Stimulated activated CD4-positive, alpha-beta T cell treated with anti-CD3 and anti-CD28 coated beads, Interleukin-4, amount 100 ng/mL, for 24 hours (primary cell): ENCODE measurements at regions not wholly inside any gene's neighbourhood (a gene's known extent, or its start where the extent isn't known, plus 50 kb on each side); places are given as distances from the start of the nearest gene placed in this dataset.
"Not testable (repeated sequence)": the region's sequence is repeated elsewhere in the genome, so short reads cannot be mapped to it uniquely, and the experiment has no call there.

Source experiments
- DNase-seq: peaks from one replicate; pipeline ENCODE4 v3.0.0-alpha.2; 2020

DNA sequence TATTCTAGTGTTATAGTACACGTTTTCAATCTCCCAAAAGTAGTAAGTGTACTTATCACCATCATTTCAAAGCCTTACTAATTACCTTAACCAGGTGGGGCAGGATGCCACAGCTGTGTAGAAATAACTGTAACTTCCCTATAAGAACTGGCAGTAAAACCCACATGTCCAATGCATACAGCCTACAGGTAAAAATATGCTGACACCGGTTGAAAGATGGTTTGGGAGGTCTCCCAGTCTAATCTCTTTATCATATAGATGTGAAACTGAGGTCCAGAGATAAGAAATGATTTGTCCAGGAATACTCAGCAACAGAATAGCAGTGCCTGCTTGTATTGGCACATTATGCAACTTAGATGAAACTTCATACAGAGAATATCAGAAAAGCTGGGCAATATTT lies 322.9 kb downstream of the BCL11A start:
- DNase-seq, result no peak

DNA sequence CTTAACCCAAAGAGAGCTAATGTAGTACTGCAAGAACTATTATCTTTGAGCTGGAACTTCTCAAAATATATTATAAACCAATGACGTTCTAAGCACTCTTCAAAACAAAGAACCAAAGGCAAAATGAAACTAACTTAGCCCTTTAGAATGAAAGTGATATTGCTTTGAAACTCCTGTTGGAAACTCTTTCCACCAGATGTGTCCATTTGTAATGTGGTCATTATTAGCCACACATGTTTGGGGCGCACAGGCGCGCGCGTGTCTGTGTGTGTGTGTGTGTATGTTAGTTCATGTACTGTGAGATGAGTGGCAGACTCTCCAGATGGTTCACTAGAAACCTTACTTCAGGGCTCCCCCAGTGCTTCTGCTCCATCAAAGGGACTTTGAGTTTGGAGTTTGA lies 323.4 kb downstream of the BCL11A start:
- no peak for DNase-seq

GRCh38 chr2:60226943-60227342 lies 326.5 kb downstream of the BCL11A start:
- DNase-seq, result no peak

GRCh38 chr2:60226191-60226590 lies 327.3 kb downstream of the BCL11A start:
- no peak for DNase-seq

GRCh38 chr2:60223859-60224258 lies 329.6 kb downstream of the BCL11A start:
- no peak for DNase-seq

GRCh38 chr2:60221098-60221497 lies 332.4 kb downstream of the BCL11A start:
- DNase-seq, result no peak

DNA sequence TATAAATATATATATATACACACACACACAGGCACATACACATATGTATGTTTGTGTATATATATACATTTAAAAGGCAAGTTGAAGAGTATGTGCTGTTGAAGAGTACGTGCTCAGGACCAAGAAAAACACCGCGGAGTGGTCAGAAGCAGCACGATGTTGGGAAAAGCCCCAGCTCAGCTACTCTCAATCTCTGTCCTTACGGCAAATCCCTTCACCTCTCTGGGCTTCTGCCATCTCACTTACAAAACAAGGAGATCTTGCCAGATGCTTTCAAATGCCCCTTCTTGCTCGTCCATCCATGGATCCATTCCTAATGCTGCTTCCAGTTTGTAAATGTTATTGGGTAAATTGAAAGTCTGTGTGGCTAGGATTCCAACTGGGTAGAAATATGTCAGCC lies 333.9 kb downstream of the BCL11A start:
- DNase-seq, result no peak

DNA sequence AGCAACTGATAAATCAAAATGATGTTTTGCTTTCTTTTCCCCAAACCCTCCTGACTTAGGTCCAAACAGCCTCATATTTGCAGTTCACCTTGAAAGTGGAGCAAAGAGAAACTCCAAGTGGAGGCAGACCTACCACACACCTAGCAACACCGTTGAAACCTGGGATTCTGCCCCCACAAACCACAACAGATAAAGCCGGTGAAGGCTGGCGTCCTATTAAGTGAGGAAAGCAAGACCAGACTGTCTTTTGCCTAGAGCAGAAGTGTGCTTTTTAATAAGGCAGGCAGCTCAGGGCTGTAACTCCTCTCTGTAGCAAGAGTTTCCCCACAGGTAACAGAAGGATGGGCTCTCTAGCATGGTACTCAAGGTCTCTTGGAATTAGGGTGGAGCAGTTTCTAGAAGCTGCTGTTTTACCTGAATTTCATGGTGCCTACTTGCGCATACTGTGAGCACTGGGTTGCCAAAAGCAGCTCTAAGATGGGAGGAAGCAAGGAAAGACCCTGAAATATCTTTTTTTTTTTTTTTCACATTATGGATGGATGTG lies 336.9 kb downstream of the BCL11A start:
- no peak for DNase-seq

- no peak for DNase-seq
Observed at GRCh38 chr2:60215386-60215901, 338.0 kb downstream of the BCL11A start.

DNA sequence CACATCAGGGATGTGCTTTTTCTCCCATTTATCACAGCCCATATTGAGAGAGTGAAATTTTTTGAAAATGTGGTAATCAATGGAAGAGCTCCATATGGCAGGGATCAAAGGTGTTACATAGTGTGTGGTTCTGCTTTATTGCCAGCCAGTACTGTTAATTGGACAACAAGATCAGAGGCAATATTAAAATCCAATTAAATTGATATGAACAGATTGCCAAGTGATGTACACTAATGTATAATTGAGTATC lies 338.9 kb downstream of the BCL11A start:
- DNase-seq, result no peak

- no peak for DNase-seq
Observed at GRCh38 chr2:60213865-60214625, 339.4 kb downstream of the BCL11A start.

- DNase-seq, result no peak
Observed at GRCh38 chr2:60212181-60212945, 341.1 kb downstream of the BCL11A start.

DNA sequence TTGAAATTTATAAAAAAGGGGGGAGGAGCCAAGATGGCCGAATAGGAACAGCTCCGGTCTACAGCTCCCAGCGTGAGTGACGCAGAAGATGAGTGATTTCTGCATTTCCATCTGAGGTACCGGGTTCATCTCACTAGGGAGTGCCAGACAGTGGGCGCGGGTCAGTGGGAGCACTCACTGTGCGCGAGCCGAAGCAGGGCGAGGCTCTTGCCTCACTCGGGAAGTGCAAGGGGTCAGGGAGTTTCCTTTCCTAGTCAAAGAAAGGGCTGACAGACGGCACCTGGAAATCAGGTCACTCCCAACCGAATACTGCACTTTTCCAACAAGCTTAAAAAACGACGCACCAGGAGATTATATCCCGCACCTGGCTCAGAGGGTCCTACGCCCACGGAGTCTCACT lies 364.4 kb downstream of the BCL11A start:
- DNase-seq, result not testable (repeated sequence)

DNA sequence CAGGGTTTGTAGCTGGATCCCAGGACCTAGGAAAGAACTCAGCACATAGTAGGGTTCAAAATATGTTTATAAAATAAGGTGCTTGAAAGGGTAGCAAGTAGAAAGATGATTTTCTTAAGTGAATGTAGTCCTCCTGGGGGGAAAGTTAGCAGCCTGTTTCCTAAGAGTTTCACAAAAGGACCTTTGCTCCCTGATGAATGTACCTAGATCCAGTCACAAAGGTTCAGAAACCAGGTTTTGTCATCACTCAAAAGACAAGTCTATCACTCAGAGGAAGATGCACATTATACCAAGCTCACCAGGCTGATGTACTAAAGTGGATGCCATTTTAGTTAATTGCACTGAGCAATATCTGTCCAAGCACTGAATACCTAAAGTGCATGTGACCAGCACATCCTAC lies 378.2 kb downstream of the BCL11A start:
- DNase-seq, result no peak

- DNase-seq, result no peak
Observed at GRCh38 chr2:60174146-60174545, 379.3 kb downstream of the BCL11A start.

GRCh38 chr2:60172801-60173200 lies 380.7 kb downstream of the BCL11A start:
- DNase-seq, result no peak

DNA sequence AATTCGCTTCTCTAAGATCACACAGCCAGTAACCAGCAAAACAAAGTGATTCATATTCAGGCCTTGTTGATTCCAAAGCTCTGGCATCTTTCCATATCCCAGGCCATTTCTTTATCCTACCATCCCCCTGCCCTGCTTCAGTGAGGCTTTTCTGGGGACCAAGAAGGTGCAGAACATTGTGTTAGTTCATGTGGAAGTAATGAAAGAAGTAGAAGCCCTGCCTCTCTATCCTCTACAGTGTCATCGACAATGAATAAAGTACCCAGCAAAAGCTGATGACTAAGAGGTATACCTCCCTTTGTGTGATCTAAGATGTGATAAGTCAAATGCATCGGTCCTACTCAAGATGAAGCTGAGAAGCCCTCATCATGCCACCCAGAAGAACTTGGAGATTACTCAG lies 383.2 kb downstream of the BCL11A start:
- no peak for DNase-seq

DNA sequence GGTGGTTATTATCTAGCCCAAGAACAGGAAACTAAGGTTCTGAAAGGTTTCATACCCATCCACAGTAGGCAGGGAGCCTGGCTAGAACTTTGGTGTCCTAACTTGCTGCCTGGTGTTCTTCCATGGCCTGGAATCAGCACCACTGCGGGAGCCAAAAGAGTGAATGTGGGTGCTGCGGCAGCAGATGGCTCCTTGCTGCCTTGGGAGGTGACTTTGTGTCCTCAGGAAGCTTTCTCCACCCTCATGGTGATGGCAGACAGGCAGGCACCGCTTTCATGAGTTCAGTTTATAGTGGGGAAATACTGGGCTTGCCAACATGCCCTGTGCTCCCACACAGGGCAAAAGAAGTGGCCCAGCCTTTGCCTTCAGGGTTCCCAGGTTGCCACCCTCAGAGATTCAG lies 385.2 kb downstream of the BCL11A start:
- no peak for DNase-seq

DNA sequence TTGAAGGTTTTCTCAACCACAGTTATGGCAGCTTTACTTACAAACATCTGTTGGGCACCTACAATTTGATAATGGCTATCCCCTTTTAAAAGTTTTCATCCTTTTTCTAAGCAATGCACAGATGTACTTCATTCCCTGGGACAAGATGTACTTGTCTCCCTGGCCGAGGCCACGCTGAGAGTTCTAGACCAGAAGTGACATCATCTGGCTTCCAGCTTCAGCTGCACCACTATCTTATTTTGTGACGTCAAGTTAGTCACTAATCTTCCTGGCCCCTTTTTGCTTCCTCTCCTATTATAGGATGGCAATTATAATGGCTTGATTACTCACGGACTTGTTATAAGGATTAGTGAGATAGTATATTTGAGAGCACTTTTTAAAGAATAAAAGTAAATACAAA lies 386.4 kb downstream of the BCL11A start:
- DNase-seq, result no peak

DNA sequence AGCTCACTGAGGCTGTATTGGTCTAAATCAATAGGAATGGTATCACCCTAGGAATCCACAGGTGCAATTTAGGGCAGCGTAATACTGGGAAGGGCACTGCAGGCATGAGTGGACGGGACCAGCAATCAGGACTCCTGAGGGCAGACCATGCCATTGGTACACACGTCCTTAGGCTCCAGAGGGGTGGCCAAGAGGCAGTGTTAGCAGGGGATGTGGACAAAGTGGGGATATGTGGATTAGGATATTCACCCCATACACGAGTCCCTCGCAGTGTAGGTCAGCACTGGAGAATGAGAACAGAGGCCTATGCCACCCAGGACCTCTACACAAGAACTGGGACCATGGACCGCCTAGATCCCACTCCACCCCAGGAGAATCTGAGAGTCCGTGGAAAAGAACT lies 389.8 kb downstream of the BCL11A start:
- no peak for DNase-seq

DNA sequence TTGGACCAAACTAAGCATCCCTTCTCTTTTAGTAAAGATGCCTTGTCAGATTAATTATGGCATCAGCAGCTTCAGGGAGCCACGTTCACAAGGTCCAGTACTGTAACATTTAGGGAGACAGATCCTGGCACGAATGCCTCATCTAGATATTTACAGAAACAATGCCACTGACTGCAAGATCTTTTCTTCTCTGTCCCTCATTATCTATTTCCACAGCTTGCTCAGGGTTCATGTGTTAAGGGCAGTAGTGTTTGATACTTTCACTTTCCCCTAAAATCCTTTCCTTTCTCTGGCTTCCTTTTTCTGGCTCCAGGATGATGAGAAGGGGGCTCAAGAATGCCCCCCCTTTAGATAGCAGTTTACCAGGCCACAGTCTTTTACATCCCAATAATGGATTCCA lies 393.9 kb downstream of the BCL11A start:
- DNase-seq, result no peak

DNA sequence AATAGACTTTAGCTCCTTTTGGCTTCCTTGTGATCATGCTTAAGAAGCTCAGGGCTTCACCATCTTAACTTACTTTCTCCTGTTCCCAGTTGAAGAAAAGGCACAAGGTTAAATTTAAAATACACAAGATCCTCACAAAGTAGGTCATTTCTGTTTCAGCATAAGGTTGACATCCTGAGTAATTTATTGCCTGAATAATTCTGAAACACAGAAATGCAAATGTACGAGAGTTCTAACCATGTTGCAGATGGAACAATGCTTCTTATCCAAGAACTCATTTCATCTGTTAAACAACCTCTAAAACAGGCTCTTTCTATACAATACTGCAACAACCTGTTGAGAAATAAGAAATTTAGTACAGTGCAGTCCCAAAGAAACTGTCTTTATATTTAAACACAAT lies 395.2 kb downstream of the BCL11A start:
- no peak for DNase-seq

DNA sequence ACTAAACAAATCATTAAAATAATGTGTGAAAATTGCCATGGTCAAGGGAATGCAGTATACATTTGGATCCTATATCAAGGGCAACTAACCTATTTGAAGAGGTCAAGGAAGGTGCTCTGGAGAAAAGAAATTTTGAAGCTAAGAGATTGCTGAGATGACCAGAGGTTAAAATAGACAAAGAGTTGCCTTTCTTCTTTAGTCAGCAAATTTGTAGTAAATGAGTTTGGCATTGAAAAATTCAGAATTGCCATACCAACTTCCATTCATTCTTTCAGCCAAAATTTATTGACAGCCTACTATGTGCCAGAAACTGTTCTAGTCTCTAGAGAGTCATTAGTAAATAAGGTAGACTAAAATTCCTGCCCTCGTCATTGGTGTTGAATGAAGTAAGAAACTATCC lies 396.2 kb downstream of the BCL11A start:
- DNase-seq, result no peak

DNA sequence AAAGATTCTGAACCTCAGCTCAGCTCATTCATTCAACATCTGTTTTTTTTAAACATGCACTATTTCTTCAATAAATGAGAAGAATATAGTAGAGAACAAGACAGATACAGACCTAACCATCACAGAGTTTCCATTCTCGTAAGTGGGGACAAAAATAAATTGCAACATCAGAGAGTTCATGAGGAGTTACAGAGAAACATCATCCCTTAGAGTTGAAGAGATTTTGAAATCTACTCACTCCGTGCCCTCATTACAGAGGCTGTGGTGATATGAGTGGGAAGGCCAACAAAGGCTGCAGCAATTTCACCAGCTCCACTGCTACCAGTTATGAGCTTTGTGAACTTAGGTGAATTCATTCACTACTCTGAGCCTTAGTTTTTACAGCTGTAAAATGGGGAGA lies 399.3 kb downstream of the BCL11A start:
- no peak for DNase-seq
